Ascending aorta (tissue), 2 donors: ENCODE measurements at regions not wholly inside any gene's neighbourhood (a gene's known extent, or its start where the extent isn't known, plus 50 kb on each side); places are given as distances from the start of the nearest gene placed in this dataset.

Experiments used
- DNase-seq, 2 donors: peaks; one replicate each; pipeline ENCODE4 v3.0.0-alpha.2; 2019; ENCODE audit warnings: low spot score in 2 of 2
- H3K27ac ChIP-seq, 2 donors: fragments of 200-600 bp; sonication (generic); one replicate each; pipeline ENCODE4 v1.5.1; 2016 to 2017; ENCODE audit warnings: mild to moderate bottlenecking in 1 of 2
- H3K27me3 ChIP-seq: fragments of 200-600 bp; sonication (generic); one replicate; pipeline ENCODE4 v1.5.1; 2017
- H3K36me3 ChIP-seq, 2 donors: fragments of 200-600 bp; sonication (generic); one replicate each; pipeline ENCODE4 v1.5.1; 2016
- H3K4me1 ChIP-seq, 2 donors: fragments of 200-600 bp; sonication (generic); one replicate each; pipeline ENCODE4 v1.5.1; 2016 to 2017; ENCODE audit warnings: mild to moderate bottlenecking in 1 of 2
- H3K4me3 ChIP-seq, 2 donors: fragments of 200-600 bp; sonication (generic); one replicate each; pipeline ENCODE4 v1.5.1; 2016 to 2017; ENCODE audit warnings: mild to moderate bottlenecking in 1 of 2
- H3K9me3 ChIP-seq, 2 donors: fragments of 200-600 bp; sonication (generic); one replicate each; pipeline ENCODE4 v1.5.1; 2016
- CTCF ChIP-seq, 3 experiments: fragments of 200-600 bp in 2 of 3; fragments of 450-650 bp in 1 of 3; sonication (generic) in 2 of 3; IDR thresholded peaks; one replicate each; pipeline ENCODE4 v1.5.1; 2016 to 2019; ENCODE audit warnings: antibody characterized with exemption in 3 of 3, mild to moderate bottlenecking in 1 of 3, moderate library complexity in 1 of 3
- intact Hi-C: fragments of 100-400 bp; cut with DNase I; formaldehyde crosslinking; loops from one replicate; pipeline ENCODE4 v1.15.1; 2023

DNA sequence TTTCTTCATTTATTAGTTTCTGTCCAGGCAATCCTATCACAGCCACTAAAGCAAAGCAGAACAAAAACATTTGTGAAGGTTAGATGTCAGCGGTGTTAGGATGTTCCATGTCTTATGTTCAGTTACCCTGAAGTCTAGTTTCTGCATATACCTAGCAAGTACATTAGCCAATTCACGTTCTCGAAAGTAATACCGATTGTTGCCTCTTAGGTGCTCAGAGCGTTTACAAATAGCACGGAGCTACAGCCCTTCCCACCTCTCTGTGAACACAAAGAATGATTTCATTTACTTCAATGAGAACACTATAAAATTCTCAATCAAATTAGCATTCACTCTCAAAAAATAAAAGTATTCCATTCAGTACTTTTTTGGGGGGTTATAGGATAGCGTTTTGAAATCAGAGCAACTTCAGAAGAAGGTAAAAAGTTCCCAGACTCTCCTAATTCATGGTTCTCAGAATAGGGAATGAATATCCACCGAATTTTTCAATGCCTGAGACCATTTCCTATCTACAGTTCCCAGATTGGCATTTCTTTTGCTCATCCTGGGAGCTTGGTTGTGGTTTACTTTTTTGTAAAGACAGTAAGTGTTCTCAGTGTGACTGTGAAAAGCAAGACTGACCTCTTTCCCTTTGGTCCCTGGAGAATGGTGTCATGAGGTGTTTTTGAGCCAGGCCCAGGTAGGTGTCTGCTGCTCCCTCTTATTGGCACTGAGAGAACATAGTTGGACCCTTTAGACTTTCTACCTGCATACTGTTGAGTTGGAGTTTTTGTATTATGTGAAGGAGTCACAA lies 488.0 kb upstream of the RGS6 start:
- peaks cover 7 to 18% of the 10 kb centered on the region in 2 donors for H3K4me1 ChIP-seq
- no peaks in the 10 kb centered on the region for H3K9me3 ChIP-seq
- H3K4me3 ChIP-seq: no peak overlapping the region
- H3K27ac ChIP-seq: no peak overlapping the region
- no peaks in the 10 kb centered on the region for H3K27me3 ChIP-seq
- TF ChIP-seq CTCF (IDR thresholded peaks at IDR 0.05): no peak
- no peaks in the 10 kb centered on the region for H3K36me3 ChIP-seq
- no peak for DNase-seq
- intact Hi-C loops: loop anchor here (5.0 kb wide), 1 partner anchor 88 kb away; no protein-coding TSS in a partner anchor

DNA sequence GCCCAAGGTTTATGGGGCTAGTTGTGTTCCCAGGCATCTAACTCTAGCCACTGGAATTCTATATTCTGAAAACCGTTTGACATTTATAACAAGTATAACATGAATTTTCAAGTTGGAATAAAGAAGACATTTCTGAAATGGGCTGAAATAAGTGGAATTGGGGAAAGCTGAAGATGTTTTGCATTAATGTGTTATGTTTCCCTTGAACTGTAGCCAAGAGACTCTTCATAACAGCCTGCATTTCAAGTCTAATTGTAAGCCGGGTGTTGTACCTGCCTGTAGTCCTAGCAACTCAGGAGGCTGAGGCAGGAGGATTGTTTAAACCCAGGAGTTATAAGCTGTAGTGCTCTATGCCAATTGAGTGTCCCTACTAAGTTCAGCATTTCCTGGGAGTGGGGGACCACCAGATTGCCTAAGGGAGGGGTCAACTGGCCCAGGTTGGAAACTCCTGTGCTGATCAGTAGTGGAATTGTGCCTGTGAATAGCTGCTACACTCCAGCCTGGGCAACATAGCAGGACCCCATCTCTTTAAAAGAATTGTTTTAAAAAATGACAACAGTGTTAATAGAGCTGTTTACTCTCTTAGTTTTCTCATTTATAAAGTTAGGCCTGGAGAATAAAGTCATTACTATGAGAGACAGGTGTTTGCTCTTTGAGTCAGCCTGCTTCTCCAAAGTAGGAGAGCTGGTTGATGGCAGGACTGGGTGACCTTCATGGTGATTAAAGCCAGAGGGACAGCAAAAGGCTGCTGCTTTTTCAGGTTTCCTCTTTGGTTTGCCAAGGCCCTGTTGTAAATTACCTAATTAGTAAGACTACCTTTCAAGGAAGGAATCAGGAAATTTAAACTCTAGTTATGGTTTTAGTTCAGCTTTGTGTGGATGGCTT lies 483.6 kb upstream of the RGS6 start:
- Histone ChIP-seq H3K9me3 (no peaks in the 10 kb centered on the region), H3K4me1 (peaks cover 0 to 4% of the 10 kb centered on the region in 2 donors), H3K4me3 (no peak overlapping the region), H3K27me3 (no peaks in the 10 kb centered on the region), H3K36me3 (no peaks in the 10 kb centered on the region), H3K27ac (no peak overlapping the region)
- TF ChIP-seq CTCF (IDR thresholded peaks at IDR 0.05): no peak
- no peak for DNase-seq
- intact Hi-C loops: no loop called here

GRCh38 chr14:71449316-71450055 lies 482.7 kb upstream of the RGS6 start:
- DNase-seq: no peak
- intact Hi-C loops: no loop called here
- Histone ChIP-seq H3K27me3 (no peaks in the 10 kb centered on the region), H3K36me3 (no peaks in the 10 kb centered on the region), H3K9me3 (no peaks in the 10 kb centered on the region), H3K4me3 (no peak overlapping the region), H3K27ac (no peak overlapping the region), H3K4me1 (peaks cover 0 to 4% of the 10 kb centered on the region in 2 donors)
- no peak for TF ChIP-seq CTCF (IDR thresholded peaks at IDR 0.05)

- TF ChIP-seq CTCF (IDR thresholded peaks at IDR 0.05): no peak
- Histone ChIP-seq H3K27ac (no peak overlapping the region), H3K9me3 (no peaks in the 10 kb centered on the region), H3K4me1 (no peaks in the 10 kb centered on the region), H3K36me3 (no peaks in the 10 kb centered on the region), H3K4me3 (no peak overlapping the region), H3K27me3 (no peaks in the 10 kb centered on the region)
- DNase-seq: no peak
- intact Hi-C loops: no loop called here
These were observed 480.7 kb upstream of the RGS6 start for GRCh38 chr14:71451501-71451900.

- Histone ChIP-seq H3K36me3 (no peaks in the 10 kb centered on the region), H3K27ac (no peak overlapping the region), H3K9me3 (no peaks in the 10 kb centered on the region), H3K4me1 (no peaks in the 10 kb centered on the region), H3K27me3 (no peaks in the 10 kb centered on the region), H3K4me3 (no peak overlapping the region)
- no peak for TF ChIP-seq CTCF (IDR thresholded peaks at IDR 0.05)
- intact Hi-C loops: no loop called here
- DNase-seq: no peak
These were observed 479.7 kb upstream of the RGS6 start for GRCh38 chr14:71452539-71452938.
